ENCODE measurements at regions not wholly inside any gene's neighbourhood (a gene's known extent, or its start where the extent isn't known, plus 50 kb on each side); places are given as distances from the start of the nearest gene placed in this dataset.

- DNase-seq (ENCODE audit: insufficient read length, low spot score) (no peak), FAIRE-seq (no peak)
- TF ChIP-seq POU2F2 (IDR thresholded peaks at IDR 0.05; ENCODE audit: low read depth, low read length) (no peak), PAX5 (IDR thresholded peaks at IDR 0.05; ENCODE audit: insufficient read depth, low read length, severe bottlenecking) (no peak), POLR2A (IDR thresholded peaks at IDR 0.05; ENCODE audit: low read depth, low read length) (no peak), POLR2AphosphoS5 (IDR thresholded peaks at IDR 0.05; ENCODE audit: low read depth, low read length) (no peak), SPI1 (IDR thresholded peaks at IDR 0.05; ENCODE audit: low read depth, low read length) (no peak), TAF1 (IDR thresholded peaks at IDR 0.05; ENCODE audit: low read depth, low read length) (no peak)
Observed at GRCh38 chr2:14245901-14246300, 386.6 kb upstream of the LRATD1 start.

GRCh38 chr2:14255135-14255820 lies 377.2 kb upstream of the LRATD1 start:
- DNase-seq (ENCODE audit: insufficient read length, low spot score) (no peak), FAIRE-seq (no peak)
- TF ChIP-seq POLR2AphosphoS5 (IDR thresholded peaks at IDR 0.05; ENCODE audit: low read depth, low read length) (no peak), POLR2A (IDR thresholded peaks at IDR 0.05; ENCODE audit: low read depth, low read length) (no peak), PAX5 (IDR thresholded peaks at IDR 0.05; ENCODE audit: insufficient read depth, low read length, severe bottlenecking) (no peak), SPI1 (IDR thresholded peaks at IDR 0.05; ENCODE audit: low read depth, low read length) (no peak), TAF1 (IDR thresholded peaks at IDR 0.05; ENCODE audit: low read depth, low read length) (no peak), POU2F2 (IDR thresholded peaks at IDR 0.05; ENCODE audit: low read depth, low read length) (no peak)

DNA sequence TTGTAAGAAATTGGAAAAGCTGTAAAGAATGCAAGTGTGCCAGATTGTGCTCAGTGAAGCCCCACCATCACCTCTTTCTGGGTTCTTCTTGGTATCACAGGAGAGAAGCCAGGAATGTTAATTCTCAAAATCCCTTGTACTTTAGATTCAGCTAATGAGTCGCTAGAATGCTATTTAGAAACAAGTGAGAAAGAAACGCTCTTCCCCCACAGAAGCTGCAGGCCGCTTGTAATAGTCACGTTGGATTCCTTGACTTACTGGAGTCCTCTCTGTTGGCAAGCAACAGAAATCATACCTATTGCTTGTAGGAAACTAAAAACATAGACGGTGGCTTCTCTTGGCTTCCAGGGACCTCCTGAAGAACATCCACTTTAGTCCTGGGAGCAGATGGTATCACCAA lies 375.6 kb upstream of the LRATD1 start:
- FAIRE-seq = no peak
- TF ChIP-seq TAF1 (IDR thresholded peaks at IDR 0.05; ENCODE audit: low read depth, low read length) (no peak), PAX5 (IDR thresholded peaks at IDR 0.05; ENCODE audit: insufficient read depth, low read length, severe bottlenecking) (no peak), POU2F2 (IDR thresholded peaks at IDR 0.05; ENCODE audit: low read depth, low read length) (no peak), SPI1 (IDR thresholded peaks at IDR 0.05; ENCODE audit: low read depth, low read length) (no peak), POLR2A (IDR thresholded peaks at IDR 0.05; ENCODE audit: low read depth, low read length) (no peak), POLR2AphosphoS5 (IDR thresholded peaks at IDR 0.05; ENCODE audit: low read depth, low read length) (no peak)
- DNase-seq (ENCODE audit: insufficient read length, low spot score) = no peak

- TF ChIP-seq PAX5 (IDR thresholded peaks at IDR 0.05; ENCODE audit: insufficient read depth, low read length, severe bottlenecking) (no peak), POLR2A (IDR thresholded peaks at IDR 0.05; ENCODE audit: low read depth, low read length) (no peak), POU2F2 (IDR thresholded peaks at IDR 0.05; ENCODE audit: low read depth, low read length) (no peak), SPI1 (IDR thresholded peaks at IDR 0.05; ENCODE audit: low read depth, low read length) (no peak), TAF1 (IDR thresholded peaks at IDR 0.05; ENCODE audit: low read depth, low read length) (no peak), POLR2AphosphoS5 (IDR thresholded peaks at IDR 0.05; ENCODE audit: low read depth, low read length) (no peak)
- DNase-seq (ENCODE audit: insufficient read length, low spot score) (no peak), FAIRE-seq (no peak)
Observed at GRCh38 chr2:14257801-14258507, 374.6 kb upstream of the LRATD1 start.

GRCh38 chr2:14261771-14262170 lies 370.7 kb upstream of the LRATD1 start:
- no peak for DNase-seq (ENCODE audit: insufficient read length, low spot score)
- TF ChIP-seq POLR2A (IDR thresholded peaks at IDR 0.05; ENCODE audit: low read depth, low read length) (no peak), TAF1 (IDR thresholded peaks at IDR 0.05; ENCODE audit: low read depth, low read length) (no peak), PAX5 (IDR thresholded peaks at IDR 0.05; ENCODE audit: insufficient read depth, low read length, severe bottlenecking) (no peak), POLR2AphosphoS5 (IDR thresholded peaks at IDR 0.05; ENCODE audit: low read depth, low read length) (no peak), SPI1 (IDR thresholded peaks at IDR 0.05; ENCODE audit: low read depth, low read length) (no peak), POU2F2 (IDR thresholded peaks at IDR 0.05; ENCODE audit: low read depth, low read length) (no peak)
- no peak for FAIRE-seq

- no peak for FAIRE-seq
- no peak for DNase-seq (ENCODE audit: insufficient read length, low spot score)
- TF ChIP-seq SPI1 (IDR thresholded peaks at IDR 0.05; ENCODE audit: low read depth, low read length) = no peak
- no peak for TF ChIP-seq TAF1 (IDR thresholded peaks at IDR 0.05; ENCODE audit: low read depth, low read length)
- no peak for TF ChIP-seq POLR2AphosphoS5 (IDR thresholded peaks at IDR 0.05; ENCODE audit: low read depth, low read length)
- TF ChIP-seq POLR2A (IDR thresholded peaks at IDR 0.05; ENCODE audit: low read depth, low read length) = no peak
- no peak for TF ChIP-seq PAX5 (IDR thresholded peaks at IDR 0.05; ENCODE audit: insufficient read depth, low read length, severe bottlenecking)
- no peak for TF ChIP-seq POU2F2 (IDR thresholded peaks at IDR 0.05; ENCODE audit: low read depth, low read length)
Observed at GRCh38 chr2:14263053-14263452, 369.5 kb upstream of the LRATD1 start.

DNA sequence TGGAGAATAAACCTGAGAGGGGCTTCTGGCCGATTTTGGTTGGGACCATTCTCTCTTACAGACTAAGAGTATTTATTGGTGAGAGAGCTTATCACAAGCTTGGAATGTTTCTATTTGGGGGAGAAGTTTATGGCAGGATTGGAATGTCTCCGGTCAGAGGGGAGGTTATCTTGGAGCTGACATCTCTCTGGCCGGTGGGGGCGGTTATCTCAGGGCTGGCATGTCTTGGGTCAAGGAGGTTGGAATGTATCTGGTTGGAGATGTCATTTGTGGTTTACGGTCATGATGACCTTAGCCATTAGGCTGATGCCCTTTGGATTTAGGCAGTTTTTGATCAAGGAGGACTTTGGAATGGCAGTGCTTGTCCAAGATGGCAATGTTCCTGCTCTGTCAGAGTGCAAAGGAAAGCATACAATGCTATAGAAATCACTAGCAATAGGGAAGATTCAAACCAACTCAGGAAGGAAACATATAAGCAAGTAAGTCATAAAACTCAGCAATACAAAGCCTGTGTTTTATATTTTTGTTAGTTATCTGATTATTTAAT lies 362.4 kb upstream of the LRATD1 start:
- DNase-seq (ENCODE audit: insufficient read length, low spot score) (no peak), FAIRE-seq (no peak)
- no peak for TF ChIP-seq POU2F2 (IDR thresholded peaks at IDR 0.05; ENCODE audit: low read depth, low read length)
- no peak for TF ChIP-seq PAX5 (IDR thresholded peaks at IDR 0.05; ENCODE audit: insufficient read depth, low read length, severe bottlenecking)
- no peak for TF ChIP-seq POLR2A (IDR thresholded peaks at IDR 0.05; ENCODE audit: low read depth, low read length)
- no peak for TF ChIP-seq TAF1 (IDR thresholded peaks at IDR 0.05; ENCODE audit: low read depth, low read length)
- TF ChIP-seq POLR2AphosphoS5 (IDR thresholded peaks at IDR 0.05; ENCODE audit: low read depth, low read length) = no peak
- TF ChIP-seq SPI1 (IDR thresholded peaks at IDR 0.05; ENCODE audit: low read depth, low read length) = no peak

GRCh38 chr2:14272396-14273075 lies 360.0 kb upstream of the LRATD1 start:
- DNase-seq (ENCODE audit: insufficient read length, low spot score) (no peak), FAIRE-seq (no peak)
- TF ChIP-seq TAF1 (IDR thresholded peaks at IDR 0.05; ENCODE audit: low read depth, low read length) (no peak), SPI1 (IDR thresholded peaks at IDR 0.05; ENCODE audit: low read depth, low read length) (no peak), POLR2AphosphoS5 (IDR thresholded peaks at IDR 0.05; ENCODE audit: low read depth, low read length) (no peak), PAX5 (IDR thresholded peaks at IDR 0.05; ENCODE audit: insufficient read depth, low read length, severe bottlenecking) (no peak), POU2F2 (IDR thresholded peaks at IDR 0.05; ENCODE audit: low read depth, low read length) (no peak), POLR2A (IDR thresholded peaks at IDR 0.05; ENCODE audit: low read depth, low read length) (no peak)

- no peak for FAIRE-seq
- no peak for TF ChIP-seq POLR2A (IDR thresholded peaks at IDR 0.05; ENCODE audit: low read depth, low read length)
- TF ChIP-seq POLR2AphosphoS5 (IDR thresholded peaks at IDR 0.05; ENCODE audit: low read depth, low read length) = no peak
- TF ChIP-seq PAX5 (IDR thresholded peaks at IDR 0.05; ENCODE audit: insufficient read depth, low read length, severe bottlenecking) = no peak
- no peak for TF ChIP-seq SPI1 (IDR thresholded peaks at IDR 0.05; ENCODE audit: low read depth, low read length)
- no peak for TF ChIP-seq POU2F2 (IDR thresholded peaks at IDR 0.05; ENCODE audit: low read depth, low read length)
- TF ChIP-seq TAF1 (IDR thresholded peaks at IDR 0.05; ENCODE audit: low read depth, low read length) = no peak
- no peak for DNase-seq (ENCODE audit: insufficient read length, low spot score)
Observed at GRCh38 chr2:14273650-14274049, 358.9 kb upstream of the LRATD1 start.
